ENCODE measurements at regions not wholly inside any gene's neighbourhood (a gene's known extent, or its start where the extent isn't known, plus 50 kb on each side); places are given as distances from the start of the nearest gene placed in this dataset.

- TF ChIP-seq CTCF (IDR thresholded peaks at IDR 0.05; ENCODE audit: low read length) (no peak), EZH2phosphoT487 (IDR thresholded peaks at IDR 0.05; ENCODE audit: low read length) (no peak), EZH2 (optimal IDR thresholded peaks at IDR 0.05; ENCODE audit: low read depth, low read length) (no peak)
Observed at GRCh38 chr11:110029714-110030113, 63.5 kb upstream of the ZC3H12C start.
